HG02885 (cell line): ENCODE measurements at regions not wholly inside any gene's neighbourhood (a gene's known extent, or its start where the extent isn't known, plus 50 kb on each side); places are given as distances from the start of the nearest gene placed in this dataset.

Source experiments
- ATAC-seq: cut with Tn5 transposase; IDR thresholded peaks from one replicate; pipeline ENCODE4 v1.9.1; 2021; ENCODE audit warnings: mild to moderate bottlenecking; ENCODE audit not compliant: unreplicated experiment, poor library complexity

DNA sequence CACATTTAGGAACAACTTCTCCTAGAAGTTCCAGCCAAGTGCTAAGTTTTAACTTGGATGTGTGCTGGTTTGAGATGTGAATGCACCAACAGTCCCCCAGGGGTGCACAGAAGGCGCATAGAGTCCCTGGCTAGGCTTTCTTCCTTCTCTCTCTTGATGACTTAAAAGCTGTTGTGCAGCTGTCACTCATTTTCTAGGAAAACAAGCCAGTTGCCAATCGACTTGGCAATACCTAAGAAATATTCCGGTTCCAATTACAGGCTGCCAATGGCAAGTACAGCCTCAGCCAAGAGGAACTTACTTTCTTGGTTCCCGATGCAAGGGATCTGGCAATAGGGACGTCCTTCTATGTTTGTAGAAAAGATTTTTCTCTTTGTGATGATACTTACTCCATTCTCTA lies 266.6 kb upstream of the EEF2KMT start:
- ATAC-seq: no peak

- ATAC-seq: no peak
These were observed 263.7 kb upstream of the EEF2KMT start for GRCh38 chr16:5361322-5361721.

DNA sequence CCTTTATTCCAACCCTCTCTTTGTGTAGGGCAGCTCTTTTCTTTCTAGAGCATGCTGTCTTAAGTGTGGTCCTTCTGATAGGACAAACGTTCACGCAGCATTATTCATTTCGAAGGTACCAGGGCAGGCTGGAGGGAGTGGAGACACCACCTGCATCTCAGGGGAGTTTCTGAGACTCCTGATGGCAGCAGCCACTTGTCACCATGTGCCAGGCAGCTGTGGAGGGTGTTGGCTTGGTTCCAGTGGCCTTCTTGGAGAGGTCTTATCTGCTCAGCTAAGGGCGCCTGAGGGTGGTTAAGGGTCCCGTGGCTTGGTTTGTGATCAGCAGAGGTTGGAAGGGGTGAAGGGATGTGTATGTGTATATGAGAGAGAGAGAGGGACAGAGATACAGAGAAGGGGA lies 257.1 kb upstream of the EEF2KMT start:
- no peak for ATAC-seq

DNA sequence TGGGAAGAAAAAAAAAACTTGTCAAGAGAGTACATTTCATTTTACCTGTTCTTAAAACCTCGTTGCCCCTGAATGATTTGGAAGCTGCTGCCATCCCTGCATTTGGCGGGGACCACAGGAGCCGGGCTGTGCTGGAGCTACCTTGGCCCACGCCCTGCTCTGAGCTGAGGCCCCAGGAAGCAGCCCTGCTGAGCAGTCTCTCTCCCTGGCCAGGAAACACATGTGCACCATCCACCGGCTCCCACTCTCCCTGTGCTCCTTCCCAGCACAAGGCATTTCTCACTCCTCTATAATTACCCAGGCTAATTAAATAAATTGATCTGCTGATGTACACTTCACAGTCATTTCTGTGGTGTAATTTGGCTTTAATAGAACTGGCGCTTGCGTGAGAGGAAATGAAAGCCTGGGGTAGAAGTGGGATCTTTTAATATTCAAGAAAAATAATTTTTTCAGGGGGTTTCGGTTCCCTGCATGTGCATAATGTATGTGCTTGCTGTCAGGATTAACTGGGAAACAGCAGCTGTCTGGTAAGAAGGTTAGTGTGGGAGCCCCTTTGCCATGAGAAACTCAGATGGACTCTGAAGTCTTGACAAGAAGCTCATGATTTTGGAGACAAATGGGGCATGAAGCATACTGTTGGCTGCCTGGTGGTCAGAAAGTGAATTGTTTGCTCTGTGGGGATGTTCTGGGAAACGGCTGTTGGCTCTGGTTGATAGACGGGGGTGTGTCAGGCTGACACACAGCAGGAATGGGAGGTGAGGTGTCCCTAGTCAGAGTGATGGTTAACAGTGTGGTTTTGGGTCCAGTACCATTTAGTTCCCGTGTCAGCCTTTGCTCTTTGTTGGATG lies 252.3 kb upstream of the EEF2KMT start:
- ATAC-seq: no peak

DNA sequence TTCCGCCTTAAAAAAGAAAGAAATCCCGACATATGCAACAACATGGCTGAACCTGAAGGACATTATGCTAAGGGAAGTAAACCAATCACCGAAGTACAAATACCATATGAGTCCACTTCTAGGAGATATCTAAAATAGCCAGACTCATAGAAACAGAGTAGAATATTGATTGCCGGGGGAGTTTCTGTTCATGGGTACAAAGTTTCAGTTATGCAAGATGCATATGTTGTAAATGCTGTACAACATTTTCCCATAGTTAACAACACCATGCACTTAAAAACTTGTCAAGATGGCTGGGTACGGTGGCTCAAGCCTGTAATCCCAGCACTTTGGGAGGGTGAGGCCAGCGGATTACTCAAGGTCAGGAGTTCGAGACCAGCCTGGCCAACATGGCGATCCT lies 251.5 kb upstream of the EEF2KMT start:
- no peak for ATAC-seq

GRCh38 chr16:5347561-5347960 lies 250.0 kb upstream of the EEF2KMT start:
- no peak for ATAC-seq

DNA sequence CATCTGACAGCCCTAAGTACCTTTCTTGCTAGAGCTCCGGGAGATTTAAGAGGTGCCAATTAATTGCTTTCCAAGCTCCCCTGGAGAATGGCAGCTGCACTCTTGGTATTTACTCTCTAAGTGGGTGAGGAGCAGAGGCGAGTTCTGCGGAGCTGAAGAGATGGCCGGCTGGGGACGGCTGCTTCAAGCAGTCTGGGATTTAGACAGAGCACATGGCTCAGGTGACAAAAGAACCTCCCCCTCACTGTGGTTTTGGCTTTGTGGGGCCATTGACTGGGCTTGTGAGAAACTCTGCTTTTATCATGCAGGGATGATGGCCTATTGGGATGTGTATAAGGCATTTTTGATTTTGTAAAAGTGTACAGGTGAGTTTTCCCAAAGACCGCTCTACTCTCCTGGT lies 239.3 kb upstream of the EEF2KMT start:
- ATAC-seq: no peak

DNA sequence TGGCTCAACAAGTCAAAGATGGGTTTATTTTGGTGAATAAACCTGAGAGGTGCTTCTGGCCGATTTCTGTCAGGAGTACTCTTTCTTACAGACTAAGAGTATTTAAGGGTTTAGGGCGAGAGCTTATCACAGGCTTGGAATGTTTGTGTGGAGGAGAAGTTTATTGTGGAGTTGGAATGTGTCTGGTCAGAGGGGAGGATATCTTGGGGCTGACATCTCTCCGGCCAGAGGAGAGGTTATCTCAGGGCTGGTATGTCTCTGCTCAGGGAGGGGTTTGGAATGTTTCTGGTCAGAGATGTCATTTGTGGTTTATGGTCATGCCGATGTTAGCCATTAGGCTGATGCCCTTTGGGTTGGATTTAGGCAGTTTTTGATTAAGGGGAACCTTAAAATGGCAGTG lies 236.4 kb upstream of the EEF2KMT start:
- ATAC-seq: no peak

- no peak for ATAC-seq
These were observed 235.5 kb upstream of the EEF2KMT start for GRCh38 chr16:5333126-5333525.

DNA sequence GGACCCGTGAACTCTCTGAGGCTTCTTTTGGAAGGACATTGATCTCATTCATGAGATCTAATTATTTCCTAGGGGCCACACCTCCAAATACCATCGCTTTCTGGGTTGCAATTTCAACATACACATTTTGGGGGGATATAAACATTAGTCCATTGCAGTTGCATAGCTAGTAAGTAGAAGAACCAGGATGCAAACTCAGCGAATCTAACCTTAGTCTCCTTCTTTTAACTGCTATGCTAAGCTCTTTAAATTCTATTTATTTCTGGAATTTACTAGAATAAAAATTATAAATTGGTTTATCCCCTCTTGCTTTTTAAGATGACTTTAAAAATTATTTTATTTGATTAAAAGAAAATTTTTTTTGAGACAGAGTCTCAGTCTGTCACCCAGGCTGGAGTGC lies 232.5 kb upstream of the EEF2KMT start:
- ATAC-seq: no peak

GRCh38 chr16:5328546-5328945 lies 231.0 kb upstream of the EEF2KMT start:
- ATAC-seq: no peak

GRCh38 chr16:5326395-5326794 lies 228.8 kb upstream of the EEF2KMT start:
- no peak for ATAC-seq

GRCh38 chr16:5325932-5326331 lies 228.3 kb upstream of the EEF2KMT start:
- ATAC-seq: no peak

DNA sequence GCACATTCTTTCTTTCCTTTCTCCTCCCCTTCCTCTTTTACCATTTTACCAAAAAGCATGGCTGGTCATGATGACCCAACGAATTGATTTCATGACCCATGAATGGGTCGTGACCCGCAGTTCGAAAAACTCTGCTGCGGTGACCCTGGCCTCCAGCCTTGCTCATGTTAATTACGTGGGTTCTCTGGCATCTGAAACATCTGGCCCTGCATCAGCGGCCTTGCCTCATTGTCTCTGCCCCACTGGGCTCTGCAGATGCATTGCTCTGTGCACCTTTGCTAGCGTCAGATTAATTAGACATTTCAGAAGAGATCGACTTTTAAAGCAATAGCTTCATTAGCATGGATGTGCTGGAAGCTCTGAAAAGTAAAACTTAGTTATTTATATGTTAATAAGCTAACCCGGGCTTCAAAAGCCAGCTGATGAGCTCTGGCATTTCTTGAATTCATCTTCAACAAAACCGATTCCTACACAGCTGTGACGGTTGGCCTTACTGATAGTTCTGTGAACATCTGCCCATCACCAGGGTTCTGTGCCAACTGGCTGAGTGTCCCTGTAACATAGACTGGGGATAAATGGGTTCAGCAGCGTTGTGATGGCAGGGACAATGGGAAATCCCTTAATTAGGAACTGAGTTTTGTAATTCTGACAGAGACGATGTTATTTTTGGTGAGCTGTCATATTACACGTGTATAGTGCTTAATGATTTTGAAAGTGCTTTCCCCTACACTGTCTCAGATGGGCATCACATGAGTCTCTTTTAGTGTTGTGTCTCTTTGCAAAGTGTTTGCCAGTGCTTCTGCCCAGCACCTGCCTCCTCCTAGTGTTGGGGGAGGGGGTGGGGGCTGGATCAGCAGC lies 225.9 kb upstream of the EEF2KMT start:
- no peak for ATAC-seq

GRCh38 chr16:5321930-5322329 lies 224.3 kb upstream of the EEF2KMT start:
- no peak for ATAC-seq

DNA sequence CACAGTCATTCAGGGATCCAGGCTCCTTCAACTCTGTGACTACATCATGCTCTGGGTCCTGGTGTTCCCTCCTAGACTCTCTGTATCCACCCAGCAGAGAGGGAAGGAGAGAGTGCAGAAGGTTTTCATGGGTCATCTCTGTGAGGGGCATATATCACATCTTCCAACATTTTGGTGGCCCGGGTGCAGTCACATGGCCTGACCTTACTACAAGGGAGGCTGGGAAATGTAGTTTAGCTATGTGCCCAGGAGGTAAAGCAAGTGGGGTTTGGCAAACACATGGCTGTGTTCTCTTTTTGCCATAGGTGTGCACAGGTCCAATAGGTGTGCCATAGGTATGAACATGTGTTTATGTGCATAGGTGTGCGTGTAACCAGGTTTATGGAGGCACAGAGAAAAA lies 222.2 kb upstream of the EEF2KMT start:
- ATAC-seq: no peak

DNA sequence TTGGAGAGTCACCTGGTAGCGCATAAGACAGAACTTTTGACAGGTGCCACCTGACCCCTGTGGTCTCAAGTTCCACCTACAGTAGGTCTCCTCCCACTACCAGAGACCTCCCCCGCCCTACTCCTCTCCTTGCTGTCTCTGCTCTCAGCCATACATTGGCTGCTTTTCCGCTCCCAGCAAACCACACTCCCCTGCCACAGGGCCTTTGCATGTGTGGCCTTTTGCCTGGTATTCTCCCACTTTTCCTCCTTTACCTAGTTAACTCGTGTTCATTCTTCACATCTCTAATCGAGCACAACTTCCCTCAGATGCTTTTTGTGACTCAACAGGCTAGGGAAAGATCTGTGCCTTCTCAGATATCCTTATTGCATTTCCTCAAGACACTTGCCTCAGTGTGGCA lies 218.3 kb upstream of the EEF2KMT start:
- no peak for ATAC-seq

DNA sequence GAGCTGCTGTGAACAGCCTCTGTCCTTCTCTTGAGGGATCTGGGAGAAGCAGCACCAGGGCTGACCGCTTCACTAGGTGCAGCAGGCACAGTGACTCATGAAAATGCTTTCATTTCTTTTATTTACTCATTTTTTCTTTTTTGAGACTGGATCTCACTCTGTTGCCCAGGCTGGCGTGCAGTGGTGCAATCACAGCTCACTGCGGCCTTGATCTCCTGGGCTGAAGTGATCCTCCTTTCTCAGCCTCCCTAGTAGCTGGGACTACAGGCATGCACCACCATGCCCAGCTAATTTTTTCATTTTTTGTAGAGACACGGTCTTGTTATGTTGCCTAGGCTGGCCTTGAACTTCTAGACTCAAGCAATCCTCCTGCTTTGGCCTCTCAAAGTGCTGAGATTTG lies 216.8 kb upstream of the EEF2KMT start:
- no peak for ATAC-seq

DNA sequence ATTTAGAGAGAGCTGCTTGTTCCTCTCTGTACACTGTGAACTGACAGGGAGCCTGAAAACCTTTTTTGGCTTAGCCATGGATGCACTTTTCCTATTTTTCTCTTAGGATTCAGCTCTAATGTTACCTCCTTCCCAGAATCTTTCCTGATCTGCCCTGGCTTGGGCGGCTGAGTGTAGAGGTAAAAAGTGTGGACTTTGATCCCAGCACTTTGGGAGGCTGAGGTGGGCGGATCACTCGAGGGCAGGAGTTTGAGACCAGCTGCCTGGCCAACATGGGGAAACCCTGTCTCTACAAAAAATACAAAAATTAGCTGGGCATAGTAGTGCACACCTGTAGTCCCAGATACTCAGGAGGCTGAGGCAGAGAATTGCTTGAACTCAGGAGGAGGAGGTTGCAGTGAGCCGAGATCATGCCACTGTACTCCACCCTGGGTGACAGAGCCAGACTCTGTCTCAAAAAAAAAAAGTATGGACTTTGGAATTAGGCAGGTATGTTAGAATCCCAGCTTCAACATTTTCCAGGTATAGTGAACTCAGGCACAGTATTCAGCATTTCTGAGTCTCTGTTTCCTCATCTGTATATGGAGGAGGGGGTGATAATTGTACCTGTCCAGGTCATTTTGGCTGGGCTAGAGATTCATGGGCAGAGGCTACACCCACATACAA lies 212.5 kb upstream of the EEF2KMT start:
- no peak for ATAC-seq

GRCh38 chr16:5305023-5305422 lies 207.4 kb upstream of the EEF2KMT start:
- ATAC-seq: no peak
